Transverse colon (tissue), 4 donors: ENCODE measurements at regions not wholly inside any gene's neighbourhood (a gene's known extent, or its start where the extent isn't known, plus 50 kb on each side); places are given as distances from the start of the nearest gene placed in this dataset.

Source experiments
- DNase-seq: peaks from one replicate; pipeline ENCODE4 v3.0.0-alpha.2; 2019
- H3K27ac ChIP-seq, 4 donors: fragments of 200-600 bp; sonication (generic); 2 replicates each; pipeline ENCODE4 v1.5.1; 2016 to 2018; ENCODE audit warnings: inconsistent platforms in 4 of 4
- H3K27me3 ChIP-seq: fragments of 200-600 bp; sonication (generic); 2 replicates; pipeline ENCODE4 v1.5.1; 2017; ENCODE audit warnings: inconsistent platforms
- H3K36me3 ChIP-seq, 4 donors: fragments of 200-600 bp; sonication (generic); 2 replicates each; pipeline ENCODE4 v1.5.1; 2017 to 2019; ENCODE audit warnings: inconsistent platforms in 4 of 4
- H3K4me1 ChIP-seq, 4 donors: fragments of 200-600 bp; sonication (generic); 2 replicates each; pipeline ENCODE4 v1.5.1; 2017 to 2020; ENCODE audit warnings: inconsistent platforms in 4 of 4
- H3K4me3 ChIP-seq, 4 donors: fragments of 200-600 bp; sonication (generic); 1 replicate in 1 of 4; 2 replicates in 3 of 4; pipeline versions ENCODE4 v1.5.1 to v1.6.1; 2017 to 2019; ENCODE audit warnings: inconsistent platforms in 4 of 4
- H3K9me3 ChIP-seq, 2 donors: fragments of 200-600 bp; sonication (generic); 2 replicates each; pipeline ENCODE4 v1.5.1; 2017 to 2019; ENCODE audit warnings: inconsistent platforms in 2 of 2
- EP300 ChIP-seq: sonication (generic); formaldehyde crosslinking; IDR thresholded peaks from one replicate; pipeline ENCODE4 v1.6.1; 2017; ENCODE audit warnings: antibody characterized with exemption, low read depth
- POLR2A ChIP-seq: fragments of 450-650 bp; IDR thresholded peaks from one replicate; pipeline ENCODE4 v1.6.1; 2016; ENCODE audit warnings: antibody characterized with exemption, mild to moderate bottlenecking, moderate library complexity
- POLR2AphosphoS5 ChIP-seq, 3 donors: sonication (generic); formaldehyde crosslinking; IDR thresholded peaks; one replicate each; pipeline ENCODE4 v1.6.1; 2016; ENCODE audit warnings: antibody characterized with exemption in 3 of 3
- WGBS, 2 donors: methylation state at CpG; one replicate each; pipeline ENCODE4 v1.1.5; 2018; ENCODE audit warnings: low coverage in 1 of 2; 5-methylcytosine and 5-hydroxymethylcytosine counted together
- in situ Hi-C, 4 donors: fragments of 200-750 bp; cut with MboI; loops; one replicate each; pipeline versions ENCODE4 v1.15.0 to v1.15.1; 2017; ENCODE audit warnings: low sequenced_read_pairs in 3 of 4, low pct_ligation_motif_present in 1 of 4, low pct_unique_long_range_greater_than_20kb in 1 of 4
- intact Hi-C: fragments of 100-400 bp; cut with DNase I; formaldehyde crosslinking; loops from one replicate; pipeline ENCODE4 v1.15.1; 2023; ENCODE audit warnings: low total_unique reads
- TF ChIP-seq, protein P1 (sequence below), 5 experiments: fragments of 200-600 bp in 3 of 5; fragments of 450-650 bp in 2 of 5; sonication (generic) in 3 of 5; IDR thresholded peaks; 1 replicate in 2 of 5; 2 replicates in 3 of 5; pipeline ENCODE4 v1.5.1; 2016 to 2017; ENCODE audit warnings: antibody characterized with exemption in 5 of 5, inconsistent platforms in 3 of 5, mild to moderate bottlenecking in 2 of 5, moderate library complexity in 1 of 5

DNA sequence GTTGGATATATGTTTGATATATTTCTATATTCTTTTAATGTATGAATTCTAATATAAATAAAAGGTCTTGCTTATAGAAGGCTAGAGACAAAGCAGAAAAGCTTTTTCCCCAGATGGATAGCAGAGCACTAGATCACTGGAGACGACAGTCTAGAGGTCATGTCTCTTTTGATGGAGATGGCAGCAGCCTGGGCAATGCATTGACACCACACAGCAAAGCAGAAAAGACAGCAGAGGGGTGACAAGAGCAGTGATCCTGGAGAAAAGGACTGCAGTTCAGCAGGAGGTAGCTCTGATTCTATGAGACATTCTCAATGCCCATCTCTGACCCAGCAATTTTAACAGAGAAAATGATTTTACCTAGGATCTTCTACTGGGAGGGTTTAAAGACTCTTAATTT is 210.6 kb downstream of the DTHD1 start:
- no peak for TF ChIP-seq POLR2A
- no peak for TF ChIP-seq POLR2AphosphoS5 (IDR thresholded peaks at IDR 0.05)
- no peaks in the 10 kb centered on the region for H3K4me1 ChIP-seq
- no peak overlapping the region for H3K27ac ChIP-seq
- H3K36me3 ChIP-seq = no peaks in the 10 kb centered on the region
- intact Hi-C loops (no loop called here), in situ Hi-C loops (no loop called here)
- 44 to 57% methylated on average over 1 of the region's 1 CpG for WGBS, 2 donors
- no peaks in the 10 kb centered on the region for H3K27me3 ChIP-seq
- no peaks in the 10 kb centered on the region for H3K9me3 ChIP-seq
- H3K4me3 ChIP-seq = no peak overlapping the region
- DNase-seq = no peak

DNA sequence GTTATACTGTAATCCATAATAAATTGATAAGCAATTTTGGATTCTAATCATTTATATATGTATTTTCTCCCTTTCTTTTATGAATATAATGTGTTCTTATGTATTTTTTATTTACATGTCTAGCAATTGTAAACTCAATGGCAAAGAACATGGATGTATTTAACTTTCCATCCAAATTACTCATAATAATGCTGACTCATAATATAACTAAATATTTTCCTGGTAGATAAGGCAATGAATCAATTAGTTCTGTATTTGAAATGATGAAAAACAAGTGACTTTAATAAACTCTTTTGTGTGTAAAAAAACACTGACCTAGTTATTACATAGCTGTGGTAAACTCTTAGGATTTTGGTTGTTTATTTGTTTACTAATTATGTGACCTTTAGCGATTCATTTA is 211.2 kb downstream of the DTHD1 start:
- Histone ChIP-seq H3K9me3 (no peaks in the 10 kb centered on the region), H3K27ac (no peak overlapping the region), H3K4me3 (no peak overlapping the region), H3K36me3 (no peaks in the 10 kb centered on the region), H3K4me1 (no peaks in the 10 kb centered on the region), H3K27me3 (no peaks in the 10 kb centered on the region)
- TF ChIP-seq POLR2A = no peak
- no peak for TF ChIP-seq EP300
- TF ChIP-seq POLR2AphosphoS5 (IDR thresholded peaks at IDR 0.05) = no peak
- TF ChIP-seq, protein P1, sequence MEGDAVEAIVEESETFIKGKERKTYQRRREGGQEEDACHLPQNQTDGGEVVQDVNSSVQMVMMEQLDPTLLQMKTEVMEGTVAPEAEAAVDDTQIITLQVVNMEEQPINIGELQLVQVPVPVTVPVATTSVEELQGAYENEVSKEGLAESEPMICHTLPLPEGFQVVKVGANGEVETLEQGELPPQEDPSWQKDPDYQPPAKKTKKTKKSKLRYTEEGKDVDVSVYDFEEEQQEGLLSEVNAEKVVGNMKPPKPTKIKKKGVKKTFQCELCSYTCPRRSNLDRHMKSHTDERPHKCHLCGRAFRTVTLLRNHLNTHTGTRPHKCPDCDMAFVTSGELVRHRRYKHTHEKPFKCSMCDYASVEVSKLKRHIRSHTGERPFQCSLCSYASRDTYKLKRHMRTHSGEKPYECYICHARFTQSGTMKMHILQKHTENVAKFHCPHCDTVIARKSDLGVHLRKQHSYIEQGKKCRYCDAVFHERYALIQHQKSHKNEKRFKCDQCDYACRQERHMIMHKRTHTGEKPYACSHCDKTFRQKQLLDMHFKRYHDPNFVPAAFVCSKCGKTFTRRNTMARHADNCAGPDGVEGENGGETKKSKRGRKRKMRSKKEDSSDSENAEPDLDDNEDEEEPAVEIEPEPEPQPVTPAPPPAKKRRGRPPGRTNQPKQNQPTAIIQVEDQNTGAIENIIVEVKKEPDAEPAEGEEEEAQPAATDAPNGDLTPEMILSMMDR (IDR thresholded peaks at IDR 0.05) = no peak
- 92 to 100% methylated on average over 1 of the region's 1 CpG for WGBS, 2 donors
- in situ Hi-C loops = no loop called here
- DNase-seq = no peak
- intact Hi-C loops = no loop called here

DNA sequence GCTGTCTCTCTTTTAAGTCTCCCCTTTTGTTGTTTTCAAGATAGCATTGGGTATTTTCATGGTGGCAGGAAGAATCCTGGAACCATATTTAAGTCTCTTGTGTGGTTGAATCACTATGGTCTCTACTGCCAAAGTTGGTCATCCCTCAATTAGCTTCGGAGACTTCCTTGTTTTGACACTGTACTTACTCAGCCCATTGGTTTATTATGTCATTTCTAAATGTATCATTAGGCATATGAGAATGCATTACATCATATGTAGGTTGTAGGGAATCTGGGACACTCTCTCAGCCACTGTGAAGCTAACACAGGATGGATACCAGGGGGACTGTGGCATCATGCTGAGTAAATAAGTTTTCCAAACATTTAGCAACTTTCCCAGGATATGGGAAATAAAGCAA is 211.8 kb downstream of the DTHD1 start:
- no peaks in the 10 kb centered on the region for H3K27me3 ChIP-seq
- whole genome bisulfite sequencing, 2 donors = 60 to 82% methylated on average over 1 of the region's 1 CpG
- intact Hi-C loops (no loop called here), in situ Hi-C loops (no loop called here)
- H3K27ac ChIP-seq = no peak overlapping the region
- H3K36me3 ChIP-seq = no peaks in the 10 kb centered on the region
- H3K9me3 ChIP-seq = no peaks in the 10 kb centered on the region
- no peaks in the 10 kb centered on the region for H3K4me1 ChIP-seq
- H3K4me3 ChIP-seq = no peak overlapping the region
- TF ChIP-seq, protein P1 (IDR thresholded peaks at IDR 0.05) = no peak
- TF ChIP-seq POLR2A (no peak), POLR2AphosphoS5 (IDR thresholded peaks at IDR 0.05) (no peak), EP300 (no peak)
- DNase-seq = no peak

DNA sequence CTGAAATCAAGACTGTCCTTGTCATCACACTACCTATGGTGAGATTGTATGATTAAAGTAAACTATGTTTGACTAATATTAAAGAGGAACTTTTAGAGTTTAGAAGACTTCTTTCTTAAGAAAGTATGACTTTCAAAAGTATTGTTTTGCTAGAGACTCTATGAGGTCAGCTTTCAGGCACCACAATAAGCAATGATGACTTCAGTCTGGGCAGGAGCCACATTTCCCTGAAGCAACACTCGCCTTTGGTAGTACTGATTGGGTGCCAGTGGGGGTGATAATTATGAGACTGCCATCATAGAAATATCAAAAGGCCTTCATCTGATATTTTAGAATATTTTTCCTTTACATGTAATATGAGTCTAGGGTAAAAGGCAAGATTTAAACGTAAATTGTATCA is 212.6 kb downstream of the DTHD1 start:
- in situ Hi-C loops = no loop called here

DNA sequence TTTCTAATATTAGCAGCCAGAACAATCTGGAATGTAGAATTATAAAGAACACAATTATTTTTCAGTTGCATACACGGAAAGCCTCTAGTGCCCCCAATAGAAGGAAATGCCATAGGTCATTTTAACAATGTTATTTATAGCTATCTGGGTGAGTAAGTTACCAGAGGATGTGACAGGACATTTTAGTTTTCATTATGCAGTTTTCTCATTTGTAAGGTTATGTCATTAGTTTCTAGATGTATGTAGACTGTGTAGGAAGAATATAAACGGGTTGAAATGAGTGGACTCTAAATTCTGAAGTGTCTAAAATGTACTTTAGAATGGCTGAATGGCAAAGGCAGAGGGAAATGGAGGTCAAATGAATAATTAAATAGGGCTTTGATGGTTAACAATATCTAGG is 213.3 kb downstream of the DTHD1 start:
- WGBS, 2 donors = 42 to 52% methylated on average over 2 of the region's 2 CpGs
- Histone ChIP-seq H3K36me3 (no peaks in the 10 kb centered on the region), H3K4me1 (no peaks in the 10 kb centered on the region), H3K4me3 (no peak overlapping the region), H3K27me3 (no peaks in the 10 kb centered on the region), H3K27ac (no peak overlapping the region), H3K9me3 (no peaks in the 10 kb centered on the region)
- in situ Hi-C loops (no loop called here), intact Hi-C loops (no loop called here)
- no peak for DNase-seq
- TF ChIP-seq POLR2AphosphoS5 (IDR thresholded peaks at IDR 0.05) (no peak), EP300 (no peak), POLR2A (no peak)
- TF ChIP-seq, protein P1 (IDR thresholded peaks at IDR 0.05) = no peak

More for the DNA sequence above, 212.6 kb downstream of the DTHD1 start:
- Histone ChIP-seq H3K27me3 (no peaks in the 10 kb centered on the region), H3K4me1 (no peaks in the 10 kb centered on the region), H3K36me3 (no peaks in the 10 kb centered on the region), H3K4me3 (no peak overlapping the region), H3K9me3 (no peaks in the 10 kb centered on the region), H3K27ac (no peak overlapping the region)
- TF ChIP-seq POLR2AphosphoS5 (IDR thresholded peaks at IDR 0.05) (no peak), EP300 (no peak), POLR2A (no peak)
- TF ChIP-seq, protein P1 (IDR thresholded peaks at IDR 0.05) = no peak
- intact Hi-C loops = no loop called here
- DNase-seq = no peak
- 75 to 78% methylated on average over 2 of the region's 2 CpGs for WGBS, 2 donors
